ENCODE measurements at regions not wholly inside any gene's neighbourhood (a gene's known extent, or its start where the extent isn't known, plus 50 kb on each side); places are given as distances from the start of the nearest gene placed in this dataset.

GRCh38 chr2:66753257-66753656 lies 318.3 kb downstream of the MEIS1 start:
- TF ChIP-seq CTCF (IDR thresholded peaks at IDR 0.05; ENCODE audit: extremely low read depth, missing control alignments), result no peak
- no peak for DNase-seq (ENCODE audit: low spot score)

DNA sequence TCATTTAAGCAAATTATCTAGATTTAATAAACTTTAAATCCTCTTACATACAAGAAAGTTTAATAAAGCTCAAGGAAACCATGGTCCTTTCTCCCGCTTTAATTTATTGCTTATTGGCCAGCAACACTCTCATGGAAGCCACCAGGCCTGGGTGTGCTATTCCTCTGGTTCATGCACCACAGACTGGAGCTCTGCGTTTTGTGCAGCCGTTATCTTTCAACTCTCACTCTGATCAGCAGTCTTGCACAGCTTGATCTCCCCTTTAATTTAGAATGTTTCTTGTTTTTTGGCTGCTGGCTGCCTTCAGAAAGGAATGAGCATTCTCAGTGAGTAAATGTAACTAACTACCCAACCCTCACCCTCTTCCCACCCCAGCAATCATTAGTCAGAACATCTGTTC lies 318.7 kb downstream of the MEIS1 start:
- TF ChIP-seq CTCF (IDR thresholded peaks at IDR 0.05; ENCODE audit: extremely low read depth, missing control alignments), result no peak
- DNase-seq (ENCODE audit: low spot score), result no peak

DNA sequence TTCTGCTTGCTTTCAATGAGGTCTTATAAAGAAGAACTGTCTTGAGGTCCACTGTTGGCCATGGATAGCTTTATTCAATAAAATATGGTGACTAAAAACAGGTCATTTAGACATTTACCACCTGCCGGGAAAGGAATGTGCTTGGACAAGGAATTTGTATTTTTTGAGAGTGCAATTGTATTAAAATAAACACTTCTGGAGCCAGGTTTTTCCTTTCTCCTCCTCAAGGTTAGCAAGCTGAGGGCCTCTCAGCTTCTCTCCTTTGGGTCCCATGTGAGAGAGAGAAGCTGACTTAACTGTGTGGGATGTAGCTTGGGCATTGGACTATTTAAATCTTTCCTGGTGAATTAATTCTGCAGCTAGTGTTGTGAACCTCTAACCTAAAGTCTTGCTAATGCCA lies 321.0 kb downstream of the MEIS1 start:
- TF ChIP-seq CTCF (IDR thresholded peaks at IDR 0.05; ENCODE audit: extremely low read depth, missing control alignments), result no peak
- DNase-seq (ENCODE audit: low spot score), result no peak

- DNase-seq (ENCODE audit: low spot score), result no peak
- TF ChIP-seq CTCF (IDR thresholded peaks at IDR 0.05; ENCODE audit: extremely low read depth, missing control alignments), result no peak
Observed at GRCh38 chr2:66761826-66762225, 326.9 kb downstream of the MEIS1 start.

- no peak for TF ChIP-seq CTCF (IDR thresholded peaks at IDR 0.05; ENCODE audit: extremely low read depth, missing control alignments)
- no peak for DNase-seq (ENCODE audit: low spot score)
Observed at GRCh38 chr2:66762761-66763160, 327.8 kb downstream of the MEIS1 start.

GRCh38 chr2:66766582-66766981 lies 331.7 kb downstream of the MEIS1 start:
- no peak for TF ChIP-seq CTCF (IDR thresholded peaks at IDR 0.05; ENCODE audit: extremely low read depth, missing control alignments)
- no peak for DNase-seq (ENCODE audit: low spot score)

DNA sequence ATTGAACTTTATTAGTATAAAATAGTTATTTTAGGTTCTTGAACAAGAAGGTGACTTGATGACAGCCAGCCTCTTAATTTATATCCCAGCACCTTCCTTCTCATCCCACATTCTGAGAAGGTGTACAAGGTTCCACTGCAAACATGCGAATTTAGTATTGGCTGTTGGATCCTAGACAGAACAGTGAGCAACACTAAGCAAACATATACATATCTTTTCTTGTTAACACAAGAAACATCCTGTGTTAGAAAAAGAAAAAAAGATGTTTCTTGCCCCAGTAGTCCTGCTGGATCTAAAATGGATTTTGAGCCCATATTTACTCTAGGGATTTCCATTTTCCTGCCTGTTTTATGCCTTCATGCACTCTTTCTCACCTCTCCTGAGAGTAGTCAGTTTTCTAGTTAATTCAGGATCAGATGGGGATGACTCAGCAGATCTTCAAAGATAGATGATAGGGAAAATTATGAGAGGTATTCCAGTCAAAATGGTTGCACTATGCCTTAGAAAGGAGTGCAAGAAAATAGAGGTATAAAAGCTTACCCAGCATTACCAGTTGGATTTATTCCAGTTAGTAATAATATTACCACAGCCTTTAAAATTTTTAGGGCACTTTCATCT lies 336.5 kb downstream of the MEIS1 start:
- no peak for DNase-seq (ENCODE audit: low spot score)
- no peak for TF ChIP-seq CTCF (IDR thresholded peaks at IDR 0.05; ENCODE audit: extremely low read depth, missing control alignments)
